Stomach (tissue), 4 donors: ENCODE measurements at regions not wholly inside any gene's neighbourhood (a gene's known extent, or its start where the extent isn't known, plus 50 kb on each side); places are given as distances from the start of the nearest gene placed in this dataset.

Source experiments
- EP300 ChIP-seq: sonication (generic); formaldehyde crosslinking; IDR thresholded peaks from one replicate; pipeline ENCODE4 v1.6.1; 2017; ENCODE audit warnings: antibody characterized with exemption
- POLR2A ChIP-seq, 4 donors: fragments of 450-650 bp; IDR thresholded peaks; one replicate each; pipeline ENCODE4 v1.6.1; 2016; ENCODE audit warnings: antibody characterized with exemption in 4 of 4, control low read depth in 2 of 4, mild to moderate bottlenecking in 1 of 4, moderate library complexity in 1 of 4
- POLR2AphosphoS5 ChIP-seq, 3 donors: sonication (generic); formaldehyde crosslinking; IDR thresholded peaks; one replicate each; pipeline ENCODE4 v1.6.1; 2016; ENCODE audit warnings: antibody characterized with exemption in 3 of 3
- TF ChIP-seq, protein P1 (sequence below), 7 experiments: fragments of 450-650 bp in 4 of 7; fragments of 200-600 bp in 3 of 7; sonication (generic) in 3 of 7; IDR thresholded peaks; one replicate each; pipeline ENCODE4 v1.5.1; 2016 to 2019; ENCODE audit warnings: antibody characterized with exemption in 7 of 7, control low read depth in 2 of 7, mild to moderate bottlenecking in 1 of 7

- TF ChIP-seq, protein P1, sequence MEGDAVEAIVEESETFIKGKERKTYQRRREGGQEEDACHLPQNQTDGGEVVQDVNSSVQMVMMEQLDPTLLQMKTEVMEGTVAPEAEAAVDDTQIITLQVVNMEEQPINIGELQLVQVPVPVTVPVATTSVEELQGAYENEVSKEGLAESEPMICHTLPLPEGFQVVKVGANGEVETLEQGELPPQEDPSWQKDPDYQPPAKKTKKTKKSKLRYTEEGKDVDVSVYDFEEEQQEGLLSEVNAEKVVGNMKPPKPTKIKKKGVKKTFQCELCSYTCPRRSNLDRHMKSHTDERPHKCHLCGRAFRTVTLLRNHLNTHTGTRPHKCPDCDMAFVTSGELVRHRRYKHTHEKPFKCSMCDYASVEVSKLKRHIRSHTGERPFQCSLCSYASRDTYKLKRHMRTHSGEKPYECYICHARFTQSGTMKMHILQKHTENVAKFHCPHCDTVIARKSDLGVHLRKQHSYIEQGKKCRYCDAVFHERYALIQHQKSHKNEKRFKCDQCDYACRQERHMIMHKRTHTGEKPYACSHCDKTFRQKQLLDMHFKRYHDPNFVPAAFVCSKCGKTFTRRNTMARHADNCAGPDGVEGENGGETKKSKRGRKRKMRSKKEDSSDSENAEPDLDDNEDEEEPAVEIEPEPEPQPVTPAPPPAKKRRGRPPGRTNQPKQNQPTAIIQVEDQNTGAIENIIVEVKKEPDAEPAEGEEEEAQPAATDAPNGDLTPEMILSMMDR (IDR thresholded peaks at IDR 0.05), result no peak
- TF ChIP-seq POLR2A (IDR thresholded peaks at IDR 0.05) (no peak), EP300 (no peak), POLR2AphosphoS5 (IDR thresholded peaks at IDR 0.05) (no peak)
Measured at GRCh38 chr1:76713535-76713934, 153.7 kb upstream of the ST6GALNAC5 start.
